NCI-H1694 treated with DMSO at 0.1 percent for 48 hours (cell line): ENCODE measurements at regions not wholly inside any gene's neighbourhood (a gene's known extent, or its start where the extent isn't known, plus 50 kb on each side); places are given as distances from the start of the nearest gene placed in this dataset.
"Not testable (repeated sequence)": the region's sequence is repeated elsewhere in the genome, so short reads cannot be mapped to it uniquely, and the experiment has no call there.

Source experiments
- DNase-seq: peaks from one replicate; lab custom pipeline; 2025; lab: John Stamatoyannopoulos, UW

DNA sequence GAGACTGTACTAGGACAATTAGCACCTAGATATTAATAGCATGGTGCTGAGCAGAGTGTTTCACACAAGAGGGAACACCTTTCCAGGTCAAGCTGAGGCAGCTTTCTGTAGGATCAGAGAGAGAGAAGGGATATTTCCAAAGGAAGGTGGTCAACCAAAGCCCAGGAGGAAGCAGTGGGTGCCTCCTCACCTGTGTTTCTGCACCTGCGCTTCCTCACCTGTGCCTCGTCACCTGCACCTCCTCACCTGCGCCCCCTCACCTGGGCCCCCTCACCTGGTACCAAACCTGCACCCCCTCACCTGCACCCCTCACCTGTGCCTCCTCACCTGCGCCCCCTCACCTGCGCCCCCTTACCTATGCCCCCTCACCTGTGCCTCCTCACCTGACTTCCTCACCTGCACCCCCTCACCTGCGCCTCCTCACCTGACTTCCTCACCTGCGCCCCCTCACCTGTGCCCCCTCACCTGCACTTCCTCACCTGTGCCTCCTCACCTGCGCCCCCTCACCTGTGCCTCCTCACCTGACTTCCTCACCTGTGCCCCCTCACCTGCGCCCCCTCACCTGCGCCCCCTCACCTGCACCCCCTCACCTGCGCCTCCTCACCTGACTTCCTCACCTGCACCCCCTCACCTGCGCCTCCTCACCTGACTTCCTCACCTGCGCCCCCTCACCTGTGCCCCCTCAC, 67.9 kb downstream of the TTLL2 start:
- DNase-seq: no peak

DNA sequence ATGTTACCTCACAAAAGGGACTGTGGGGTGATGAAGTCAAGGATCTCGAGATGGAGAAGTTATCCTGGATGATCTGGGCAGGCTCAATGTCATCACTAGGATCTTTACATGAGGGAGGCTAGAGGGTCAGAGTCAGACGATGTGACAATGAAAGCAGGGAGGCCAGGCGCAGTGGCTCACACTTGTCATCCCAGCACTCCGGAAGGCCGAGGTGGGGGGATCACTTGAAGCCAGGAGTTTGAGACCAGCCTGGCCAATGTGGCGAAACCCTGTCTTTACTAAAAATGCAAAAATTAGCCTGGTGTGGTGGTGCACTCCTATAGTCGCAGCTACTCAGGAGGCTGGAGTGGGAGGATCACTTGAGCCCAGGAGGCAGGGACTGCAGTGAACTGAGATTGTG, 68.8 kb downstream of the TTLL2 start:
- DNase-seq: no peak

DNA sequence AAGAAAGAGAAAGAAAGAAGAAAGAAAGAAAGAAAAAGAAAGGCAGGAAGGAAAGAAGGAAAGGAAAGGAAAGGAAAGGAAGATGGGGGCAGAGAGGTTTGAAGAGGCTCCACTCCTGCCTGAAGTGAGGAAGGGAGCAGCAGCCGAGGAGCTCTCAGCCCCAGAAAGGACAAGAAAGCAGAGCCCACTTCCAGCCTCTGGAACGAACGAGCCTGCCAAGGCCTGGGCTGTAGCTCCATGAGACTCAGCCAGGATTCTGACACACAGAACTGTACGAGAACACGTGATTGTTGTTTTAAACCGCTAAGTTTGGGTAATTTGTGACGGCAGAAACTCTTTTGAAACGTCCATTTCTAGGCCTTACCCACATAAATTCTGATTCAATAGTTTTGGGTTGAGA, 69.5 kb downstream of the TTLL2 start:
- DNase-seq: no peak

DNA sequence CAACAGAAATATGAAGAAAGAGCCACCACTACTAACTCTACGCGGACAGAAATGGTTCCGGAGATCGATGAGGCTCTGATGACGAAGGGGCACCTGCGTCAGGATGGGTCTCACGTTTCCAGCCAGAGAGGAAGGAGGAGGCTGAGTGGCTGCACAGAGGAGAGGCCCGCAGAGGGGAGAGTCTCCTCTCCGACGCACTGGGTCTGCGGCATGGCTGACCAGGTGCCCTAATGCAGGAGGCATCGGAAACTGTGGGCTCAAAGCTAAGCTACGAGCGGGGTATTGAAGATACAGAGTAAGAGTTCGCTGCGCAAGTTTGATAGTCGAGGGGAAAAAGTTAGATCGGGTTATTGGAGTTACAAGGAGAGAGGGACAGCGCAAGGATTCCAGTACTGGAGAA, 69.9 kb downstream of the TTLL2 start:
- DNase-seq: no peak

DNA sequence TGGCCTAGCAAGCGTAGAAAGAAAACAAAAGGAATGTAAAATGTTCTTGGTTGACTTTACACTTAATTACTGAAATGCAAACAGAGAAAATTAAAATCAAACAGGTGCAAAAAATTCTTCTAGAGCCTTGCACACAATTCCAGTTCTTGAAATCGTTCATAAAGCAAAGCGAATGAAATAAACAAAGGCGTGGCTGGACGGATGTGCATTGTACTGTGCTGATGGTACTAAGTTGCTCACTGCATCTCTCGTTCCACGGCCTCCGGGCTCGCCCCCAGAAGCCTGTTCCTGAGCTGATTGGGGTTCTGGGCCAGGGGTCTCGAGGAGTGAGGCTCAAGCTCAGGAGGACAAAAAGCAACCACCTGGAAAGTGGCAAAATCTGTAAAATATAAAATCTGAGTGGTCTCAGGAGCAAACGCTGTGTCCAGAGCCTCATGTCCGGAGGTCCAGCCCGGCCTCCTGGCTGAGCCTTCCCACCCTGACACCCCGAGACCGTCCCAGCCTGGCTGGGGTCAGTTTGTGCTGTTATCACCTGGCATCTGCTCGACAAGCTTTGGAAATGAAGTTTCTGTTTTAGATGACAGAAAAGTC, 71.3 kb downstream of the TTLL2 start:
- DNase-seq: no peak

DNA sequence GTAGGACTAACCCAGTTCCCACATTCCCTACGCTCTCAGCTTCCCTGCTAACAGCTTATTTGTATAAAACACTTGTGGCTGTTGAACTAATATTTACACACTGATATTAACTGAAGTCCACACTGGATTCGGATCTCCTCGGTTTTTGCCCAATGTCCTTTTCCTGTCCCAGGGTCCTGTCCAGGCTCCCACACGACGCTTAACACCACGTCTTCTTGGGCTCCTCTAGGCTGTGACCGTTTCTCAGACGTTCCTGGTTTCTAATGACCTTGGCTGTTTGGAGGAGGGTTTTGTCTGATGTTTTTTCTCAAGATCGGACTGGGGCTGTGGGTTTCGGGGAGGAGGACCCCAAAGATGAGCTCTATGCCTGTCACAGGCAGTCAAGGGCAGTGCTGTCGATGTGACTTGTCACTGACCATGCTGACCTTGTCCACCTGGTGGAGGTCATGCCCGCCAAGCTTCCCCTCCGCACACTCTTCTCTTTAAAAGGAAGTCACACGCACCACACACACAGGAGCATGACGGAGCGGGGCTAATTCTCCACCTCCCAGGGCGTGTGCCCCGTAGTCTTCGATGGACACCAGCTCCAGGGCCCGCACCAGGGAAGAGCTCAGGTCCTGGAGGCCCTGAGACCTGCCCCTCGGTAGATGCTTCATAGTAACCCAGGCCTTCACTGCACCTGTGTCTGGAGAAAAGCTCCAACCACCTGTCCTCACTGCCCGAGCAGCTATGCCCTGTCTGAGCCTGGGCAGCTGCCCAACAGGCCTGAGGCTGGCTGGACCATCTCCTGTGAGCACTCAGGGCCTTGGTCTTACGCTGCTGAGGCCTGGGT, 72.0 kb downstream of the TTLL2 start:
- no peak for DNase-seq

DNA sequence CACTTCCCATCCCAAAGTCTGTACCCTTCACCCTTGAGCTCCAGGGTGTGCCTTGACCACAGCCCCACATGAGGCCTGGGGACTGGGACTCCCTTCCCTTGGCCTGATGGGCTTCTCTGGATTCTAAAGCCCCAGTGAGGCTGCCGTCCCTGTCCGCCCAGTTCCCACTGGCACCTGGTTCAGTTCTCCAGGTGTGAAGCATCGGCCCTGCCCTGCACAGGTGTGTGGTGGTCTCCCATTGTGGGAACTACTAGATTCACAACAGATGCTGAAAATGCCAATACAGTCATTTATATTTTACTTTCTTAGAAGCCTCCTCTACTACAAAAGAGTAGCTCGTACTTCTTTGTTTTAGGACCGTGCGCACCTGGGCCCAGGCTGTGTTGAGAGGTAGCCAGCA, 72.8 kb downstream of the TTLL2 start:
- no peak for DNase-seq

DNA sequence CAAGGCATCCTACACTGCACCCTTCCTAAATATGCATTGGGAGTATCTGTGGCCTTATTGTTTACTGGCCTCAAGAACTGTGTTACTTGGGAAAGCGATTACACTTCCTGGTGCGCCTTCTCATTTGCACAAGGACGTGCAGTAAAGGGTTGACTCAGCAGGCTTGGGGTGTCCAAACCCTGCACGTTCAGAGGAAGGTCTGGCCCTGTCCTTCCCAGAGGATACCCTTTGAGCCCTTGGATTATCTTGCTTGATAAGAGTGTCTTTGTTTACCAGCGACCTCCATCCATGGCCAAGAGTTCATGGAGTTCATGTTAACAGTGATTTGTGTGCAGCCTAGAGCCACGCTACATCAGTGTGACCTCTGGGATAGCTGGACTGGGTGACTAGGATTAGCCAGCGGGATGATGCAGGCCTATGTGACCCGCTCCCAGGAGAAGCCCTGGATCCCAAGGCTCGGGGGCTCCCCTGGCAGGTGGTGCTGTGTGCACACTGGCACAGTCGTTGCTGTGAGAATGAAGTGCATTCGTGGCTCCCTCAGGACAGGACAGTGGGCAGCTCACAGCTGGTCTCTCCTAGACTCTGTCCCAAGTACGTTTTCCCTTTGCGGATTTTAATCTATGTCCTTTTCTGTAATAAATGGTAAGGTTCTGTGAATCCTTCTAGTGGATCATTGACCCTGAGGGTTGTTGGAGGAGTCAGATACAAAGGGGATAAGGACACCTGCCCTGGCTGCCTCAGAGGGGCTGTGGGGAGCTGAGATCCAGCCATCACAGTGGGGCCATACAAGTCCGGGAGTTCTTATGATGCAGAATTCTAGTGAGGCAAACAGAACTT, 73.5 kb downstream of the TTLL2 start:
- DNase-seq: no peak

DNA sequence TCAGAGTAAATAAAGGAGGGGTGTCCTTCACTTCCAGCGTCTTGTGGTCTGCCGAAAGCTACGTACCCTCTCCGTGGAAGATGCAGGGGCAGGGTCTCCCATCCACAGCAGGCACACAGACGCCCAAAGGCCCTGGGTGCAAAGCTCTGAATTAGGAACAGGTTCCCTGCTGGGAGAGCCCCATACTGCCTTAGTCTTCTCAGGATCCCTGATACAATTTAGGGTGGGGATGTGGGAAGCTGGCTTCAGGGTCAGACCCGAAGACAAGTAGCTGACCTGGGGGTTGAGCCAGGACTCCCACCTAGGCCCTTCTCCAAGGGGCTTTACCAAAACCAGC, 74.1 kb downstream of the TTLL2 start:
- no peak for DNase-seq

DNA sequence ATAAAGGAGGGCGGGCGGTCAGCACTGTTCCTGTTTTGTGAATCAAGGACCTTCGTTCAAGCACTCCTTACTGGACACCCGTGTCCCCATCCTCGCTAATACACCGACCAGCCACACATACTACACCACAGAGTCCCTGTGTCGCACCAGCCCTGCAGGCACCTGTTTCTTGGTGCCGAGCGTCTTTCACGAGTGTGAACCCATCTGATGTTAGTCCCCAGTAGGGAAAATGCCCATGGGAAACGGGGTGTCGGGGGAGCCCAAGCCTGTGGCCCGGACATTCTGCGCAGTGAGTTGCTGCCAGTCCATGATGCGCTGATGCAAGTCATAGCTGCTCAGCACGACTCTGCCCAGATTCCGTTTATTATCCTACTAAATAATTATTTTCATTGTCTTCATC, 74.7 kb downstream of the TTLL2 start:
- no peak for DNase-seq

DNA sequence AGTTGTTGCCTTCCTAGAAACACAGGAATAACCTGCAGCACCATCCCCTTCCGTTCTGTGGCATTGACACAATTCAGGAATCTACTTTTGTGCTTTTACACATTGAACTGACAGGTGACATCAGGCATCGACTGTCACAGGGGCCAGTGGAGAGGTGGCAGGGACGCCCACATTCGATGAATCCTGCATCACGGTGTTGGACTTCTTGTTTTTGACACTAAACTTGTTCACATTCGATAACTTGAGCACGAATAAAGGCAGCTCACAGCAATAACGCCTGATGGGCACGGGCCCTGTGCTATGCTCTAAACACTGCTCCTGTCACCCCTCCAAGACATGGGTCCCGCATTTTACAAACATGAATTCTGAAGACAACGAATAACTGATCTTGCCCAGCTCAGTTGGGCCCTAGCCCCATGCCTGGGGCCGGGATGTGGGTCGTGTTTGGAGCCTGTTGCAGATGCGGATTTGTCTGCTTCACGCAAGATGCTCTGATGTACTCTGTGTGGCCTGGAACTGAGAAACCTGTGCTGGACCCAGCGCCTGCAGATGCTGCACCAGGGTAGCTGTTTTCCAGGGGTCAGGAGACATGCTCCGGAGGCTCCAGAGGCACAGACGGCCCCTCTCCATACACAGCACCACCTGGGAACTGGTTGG, 75.7 kb downstream of the TTLL2 start:
- no peak for DNase-seq

DNA sequence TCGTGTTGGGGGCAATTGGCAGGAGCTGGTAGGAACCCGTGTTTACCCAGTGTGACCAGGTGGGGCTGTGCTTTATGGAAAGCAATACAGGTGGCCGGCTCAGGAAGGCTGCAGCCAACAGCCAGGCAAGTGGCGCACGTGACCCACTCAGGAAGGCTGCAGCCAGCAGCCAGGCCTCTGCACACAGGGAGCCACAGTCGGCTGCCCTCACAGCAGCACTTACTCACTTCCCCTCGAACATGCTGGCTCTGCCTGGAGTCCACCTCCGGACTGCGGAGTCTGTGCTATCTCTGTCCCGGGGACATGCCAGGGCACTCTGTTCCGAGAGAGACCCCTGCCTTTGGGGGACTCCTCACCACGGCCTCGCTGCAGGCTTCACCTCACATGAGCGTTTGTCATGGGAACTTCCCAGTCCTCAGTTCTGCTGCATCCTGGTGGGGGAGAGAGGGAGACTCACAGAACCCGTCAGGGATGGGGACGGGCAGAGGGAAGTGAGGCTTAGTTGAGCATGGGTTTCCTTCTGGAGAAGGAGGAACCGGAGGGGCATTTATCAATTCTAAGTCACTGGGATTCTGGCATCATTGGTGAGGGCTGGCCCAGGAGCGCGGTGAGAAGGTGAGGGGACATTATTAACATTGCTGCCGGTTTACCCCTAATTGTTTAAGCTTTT, 76.8 kb downstream of the TTLL2 start:
- DNase-seq: no peak

DNA sequence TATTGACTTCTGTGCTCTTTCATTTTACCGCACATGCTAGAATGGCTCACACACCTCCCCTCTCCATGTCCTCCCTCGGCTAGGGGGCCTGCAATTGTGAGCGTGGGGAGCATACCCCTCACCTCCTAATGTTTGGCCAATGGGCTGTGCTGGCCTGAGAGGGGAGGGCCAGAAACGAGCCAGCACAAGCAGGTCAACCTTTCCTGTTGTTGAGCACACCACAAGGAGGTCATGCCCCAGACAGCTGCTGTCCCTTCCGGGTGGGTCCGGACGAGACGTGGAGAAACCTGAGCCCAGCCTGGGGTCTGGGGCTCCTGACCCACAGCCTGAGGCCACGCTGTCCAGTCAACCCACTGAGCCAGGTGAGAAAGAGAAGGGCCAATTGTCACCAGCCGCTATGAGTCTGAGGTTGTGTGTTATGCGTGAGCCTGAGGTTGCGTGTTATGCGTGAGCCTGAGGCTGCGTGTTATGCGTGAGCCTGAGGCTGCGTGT, 77.4 kb downstream of the TTLL2 start:
- no peak for DNase-seq

DNA sequence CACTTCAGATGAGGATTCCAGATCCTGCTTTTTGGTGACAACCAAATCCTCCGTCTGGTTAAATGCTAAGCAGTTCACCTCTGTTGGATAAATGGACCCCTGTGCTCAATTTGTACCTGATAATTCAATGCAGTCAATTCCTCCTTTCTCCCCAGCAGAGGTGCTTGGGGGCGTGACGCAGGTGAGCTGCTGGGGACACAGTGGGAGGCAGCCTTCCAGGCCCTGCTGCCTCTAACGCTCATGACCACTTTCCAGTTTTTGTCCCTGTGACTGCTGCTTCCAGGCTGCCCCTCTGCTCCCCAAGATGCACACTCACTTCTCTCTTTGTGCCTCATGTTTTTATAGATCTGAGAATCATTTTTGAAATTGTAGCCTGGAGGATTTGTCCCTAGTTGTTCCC, 78.5 kb downstream of the TTLL2 start:
- DNase-seq: no peak

DNA sequence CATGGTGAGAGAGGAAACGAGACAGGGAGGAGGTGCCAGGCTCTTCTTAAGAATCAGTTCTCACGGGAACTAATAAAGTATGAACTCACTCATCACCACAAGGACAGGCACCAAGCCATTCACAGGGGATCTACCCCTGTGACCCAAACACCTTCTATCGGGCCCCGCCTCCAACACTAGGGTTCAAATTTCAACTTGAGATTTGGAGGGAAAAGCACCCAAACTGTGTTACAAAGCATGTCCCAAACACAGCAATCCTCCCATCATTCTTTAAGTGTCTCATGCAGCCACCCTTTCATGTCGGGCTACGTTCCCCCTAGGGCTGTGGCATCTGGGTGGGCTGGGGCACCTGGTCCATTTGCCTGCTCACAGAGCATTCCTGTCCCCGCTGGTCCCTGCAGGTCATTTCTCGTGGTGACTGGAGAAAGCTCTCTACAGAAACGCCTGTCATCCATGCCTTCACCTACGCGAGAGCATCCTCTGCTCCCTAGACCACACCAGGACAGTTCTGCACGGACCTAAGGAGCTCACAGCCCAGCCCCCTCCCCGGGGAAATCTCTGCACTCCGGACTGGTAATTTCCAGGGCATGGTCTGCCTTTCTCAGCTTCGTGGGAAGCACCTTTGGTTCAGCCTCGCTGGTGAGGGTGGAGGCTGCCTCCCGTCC, 79.6 kb downstream of the TTLL2 start:
- DNase-seq: no peak

DNA sequence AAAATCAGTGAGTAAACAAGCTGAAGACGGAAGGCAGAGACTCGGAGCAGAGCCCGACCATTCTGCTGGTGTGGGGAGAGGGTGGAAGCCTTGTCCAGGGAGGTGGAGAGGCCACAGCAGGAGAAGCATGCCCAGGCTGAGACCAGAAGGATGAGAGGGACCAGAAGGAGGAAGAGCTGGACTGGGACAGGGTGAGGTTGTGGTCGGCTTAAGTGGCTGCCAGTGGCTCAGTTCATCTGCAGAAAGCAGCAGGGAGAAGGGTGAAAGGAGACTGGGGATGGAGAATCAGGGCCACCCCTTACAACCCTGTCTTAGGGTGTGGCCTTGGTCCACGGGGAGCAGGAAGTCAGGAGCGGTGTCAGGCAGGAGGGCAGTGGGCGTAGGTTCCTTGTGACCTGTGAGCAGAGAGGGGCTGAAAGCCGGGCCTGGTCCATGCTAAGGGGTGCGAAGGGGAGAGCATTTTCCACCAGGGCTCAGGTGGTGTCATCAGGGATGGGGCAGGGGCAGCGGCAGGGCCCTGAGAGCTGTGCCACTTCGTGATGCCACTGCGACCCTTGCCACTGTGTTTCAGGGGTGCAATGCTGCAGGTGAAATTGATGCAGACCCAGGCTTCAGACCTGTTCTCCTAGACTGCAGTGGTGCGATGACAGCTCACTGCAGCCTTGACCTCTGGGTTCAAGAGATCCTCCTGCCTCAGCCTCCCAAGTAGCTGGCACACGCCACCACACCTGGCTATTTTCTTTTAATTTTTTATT, 81.1 kb downstream of the TTLL2 start:
- no peak for DNase-seq

DNA sequence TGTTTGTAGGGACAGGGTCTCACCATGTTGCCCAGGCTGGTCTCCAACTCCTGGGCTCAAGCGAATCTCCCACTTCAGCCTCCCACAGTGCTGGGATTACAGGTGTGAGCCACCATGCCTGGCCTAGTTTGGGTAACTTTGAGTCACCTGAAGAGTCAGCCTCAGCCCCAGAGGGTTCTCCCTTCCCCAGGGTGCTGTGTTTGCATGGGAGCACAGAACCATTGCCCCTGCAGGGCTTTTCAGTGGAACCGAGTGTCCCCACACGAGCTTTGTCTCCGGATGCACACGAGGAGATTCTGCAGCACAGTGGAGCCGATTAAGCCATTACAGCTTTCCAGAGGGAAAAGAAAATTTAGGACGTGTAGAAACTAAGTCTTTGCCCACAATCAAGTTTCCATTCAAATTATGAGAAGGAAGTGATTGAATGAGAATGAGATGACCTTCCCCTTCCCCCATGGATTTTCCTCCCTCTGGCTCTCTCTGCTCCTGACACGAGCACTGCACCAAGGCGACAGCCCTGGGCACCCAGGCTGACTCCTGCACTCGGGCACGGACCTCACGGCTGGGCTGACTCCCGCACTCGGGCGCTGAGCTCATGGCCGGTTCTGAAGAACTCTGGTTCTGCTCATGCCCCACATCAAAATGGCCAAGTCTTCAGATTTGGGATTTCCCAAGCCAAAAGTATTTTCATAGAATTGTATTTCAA, 81.8 kb downstream of the TTLL2 start:
- not testable (repeated sequence) for DNase-seq

DNA sequence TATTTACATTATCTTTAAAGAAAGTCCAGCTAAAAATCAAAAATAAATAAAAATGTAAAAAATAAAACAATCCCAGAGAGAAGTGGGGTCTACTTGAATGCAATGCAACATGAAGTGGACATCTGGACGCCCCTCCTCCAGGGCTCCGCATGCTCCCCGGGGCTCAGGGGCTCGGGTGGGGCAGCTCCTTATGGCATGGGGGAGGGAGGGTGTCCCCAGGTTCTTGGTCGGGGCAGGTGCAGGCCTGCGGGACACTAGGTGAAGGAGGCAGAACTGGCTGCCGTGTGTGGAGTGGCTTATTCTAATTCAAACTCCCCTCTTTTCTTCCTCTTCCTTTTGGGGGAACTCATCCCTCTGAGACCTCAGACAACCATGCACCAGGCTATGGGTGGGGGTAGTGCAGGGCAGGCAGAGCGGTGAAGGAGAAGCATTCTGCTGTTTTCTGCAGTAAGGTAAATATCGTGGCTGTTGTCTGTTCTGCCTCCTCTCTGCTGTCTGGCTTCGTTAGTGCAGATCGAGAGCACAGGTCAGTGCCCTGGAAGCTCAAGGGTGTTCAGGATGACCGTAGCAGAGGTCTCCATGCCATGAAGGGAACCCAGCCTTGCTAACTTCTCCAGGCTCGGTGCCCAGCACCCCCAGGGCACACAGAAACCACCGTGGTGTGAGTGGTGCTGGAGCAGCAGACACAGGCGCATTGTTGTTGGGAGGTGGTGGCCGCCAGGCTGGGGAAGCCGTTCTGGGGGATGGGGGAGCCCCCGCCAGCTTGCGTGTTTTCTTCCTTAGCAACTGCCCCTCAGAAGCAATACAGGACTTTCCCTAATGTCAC, 82.6 kb downstream of the TTLL2 start:
- DNase-seq: no peak
